Muscle of back (tissue), 3 donors: ENCODE measurements at regions not wholly inside any gene's neighbourhood (a gene's known extent, or its start where the extent isn't known, plus 50 kb on each side); places are given as distances from the start of the nearest gene placed in this dataset.
"Not testable (repeated sequence)": the region's sequence is repeated elsewhere in the genome, so short reads cannot be mapped to it uniquely, and the experiment has no call there.

Experiments used
- DNase-seq, 3 donors: peaks; one replicate each; pipeline versions ENCODE4 v3.0.0 to v3.0.0-alpha.2; 2013

GRCh38 chr16:72596373-72596772 lies 424.4 kb upstream of the PMFBP1 start:
- DNase-seq, result no peak

GRCh38 chr16:72590151-72590937 lies 418.4 kb upstream of the PMFBP1 start:
- peak in 1 of 3 donors; percentile 35 for DNase-seq

- no peak for DNase-seq
Observed at GRCh38 chr16:72588551-72588950, 416.6 kb upstream of the PMFBP1 start.

GRCh38 chr16:72578061-72578460 lies 406.1 kb upstream of the PMFBP1 start:
- DNase-seq, result not testable (repeated sequence)

GRCh38 chr16:72576189-72576588 lies 404.2 kb upstream of the PMFBP1 start:
- no peak for DNase-seq

GRCh38 chr16:72569677-72570076 lies 397.7 kb upstream of the PMFBP1 start:
- no peak for DNase-seq

GRCh38 chr16:72568502-72568901 lies 396.5 kb upstream of the PMFBP1 start:
- no peak for DNase-seq

GRCh38 chr16:72566174-72566573 lies 394.2 kb upstream of the PMFBP1 start:
- no peak for DNase-seq

- DNase-seq, result no peak
Observed at GRCh38 chr16:72565106-72565505, 393.2 kb upstream of the PMFBP1 start.

GRCh38 chr16:72560617-72561016 lies 388.7 kb upstream of the PMFBP1 start:
- DNase-seq, result no peak

- DNase-seq, result no peak
Observed at GRCh38 chr16:72558501-72558900, 386.5 kb upstream of the PMFBP1 start.

- no peak for DNase-seq
Observed at GRCh38 chr16:72554935-72555334, 383.0 kb upstream of the PMFBP1 start.

- DNase-seq, result no peak
Observed at GRCh38 chr16:72552654-72553053, 380.7 kb upstream of the PMFBP1 start.

- no peak for DNase-seq
Observed at GRCh38 chr16:72551649-72552048, 379.7 kb upstream of the PMFBP1 start.

- DNase-seq, result no peak
Observed at GRCh38 chr16:72549878-72550277, 377.9 kb upstream of the PMFBP1 start.

- DNase-seq, result no peak
Observed at GRCh38 chr16:72542102-72542501, 370.1 kb upstream of the PMFBP1 start.

GRCh38 chr16:72537664-72538063 lies 365.7 kb upstream of the PMFBP1 start:
- peak; percentile 39 to 73 (median 53) for DNase-seq

- peak; percentile 21 to 66 (median 41) for DNase-seq
Observed at GRCh38 chr16:72536723-72537435, 364.9 kb upstream of the PMFBP1 start.

- peak in 2 of 3 donors; percentile 30 to 54 for DNase-seq
Observed at GRCh38 chr16:72532906-72533410, 361.0 kb upstream of the PMFBP1 start.

GRCh38 chr16:72530434-72530833 lies 358.5 kb upstream of the PMFBP1 start:
- peak in 1 of 3 donors; percentile 20 for DNase-seq

- DNase-seq, result no peak
Observed at GRCh38 chr16:72523087-72523486, 351.1 kb upstream of the PMFBP1 start.

- DNase-seq, result no peak
Observed at GRCh38 chr16:72517154-72517553, 345.2 kb upstream of the PMFBP1 start.

- no peak for DNase-seq
Observed at GRCh38 chr16:72511171-72511570, 339.2 kb upstream of the PMFBP1 start.
